ENCODE measurements at regions not wholly inside any gene's neighbourhood (a gene's known extent, or its start where the extent isn't known, plus 50 kb on each side); places are given as distances from the start of the nearest gene placed in this dataset.

GRCh38 chr6:220721-221475 is 71.4 kb upstream of the DUSP22 start:
- intact Hi-C loops (cut with micrococcal nuclease), result no loop called here
- Histone ChIP-seq H3K36me3 (ENCODE audit: control insufficient read depth in 1 of 2, insufficient read depth in 2 of 2, low read length in 2 of 2) (no peaks in the 10 kb centered on the region), H3K9me2 (ENCODE audit: insufficient read depth) (no peaks in the 10 kb centered on the region), H3K4me3 (replicated peaks in 1 of 2; ENCODE audit: low read depth in 1 of 2, low read length in 2 of 2) (no peak overlapping the region), H3K27ac (ENCODE audit: low read depth, low read length) (no peak overlapping the region), H3K4me2 (ENCODE audit: low read length) (no peak overlapping the region), H3K27me3 (ENCODE audit: insufficient read depth, low read length) (peaks cover 11% of the 10 kb centered on the region; the same call in 1 of the 2 replicates), H4K20me1 (ENCODE audit: insufficient read depth) (no peaks in the 10 kb centered on the region), H3K4me1 (ENCODE audit: control insufficient read depth in 1 of 2, insufficient read depth in 2 of 2, low read length in 2 of 2) (no peaks in the 10 kb centered on the region), H3K9ac (ENCODE audit: low read length) (no peak overlapping the region), H3K79me2 (ENCODE audit: insufficient read depth, low read length) (no peaks in the 10 kb centered on the region), H2AFZ (ENCODE audit: low read depth, low read length, poor library complexity, severe bottlenecking) (no peak overlapping the region), H3K9me3 (ENCODE audit: control insufficient read depth in 1 of 2, insufficient read depth in 1 of 2, low read depth in 1 of 2, low read length in 2 of 2) (no peaks in the 10 kb centered on the region)
- DNase-seq (ENCODE audit: low read depth, low spot score), result no peak
- ATAC-seq, result no peak
- TF ChIP-seq YY1 (IDR thresholded peaks at IDR 0.05; ENCODE audit: extremely low read depth, insufficient replicate concordance, low read depth, low read length) (no peak), SIN3A (IDR thresholded peaks at IDR 0.05; ENCODE audit: low read depth) (no peak), CBX3 (IDR thresholded peaks at IDR 0.05; ENCODE audit: low read depth) (no peak), SRF (IDR thresholded peaks at IDR 0.05; ENCODE audit: low read depth) (no peak), ZFX (IDR thresholded peaks at IDR 0.05) (no peak), ZNF274 (IDR thresholded peaks at IDR 0.05; ENCODE audit: low read depth, low read length) (no peak), CTCF (IDR thresholded peaks at IDR 0.05 in 2 of 3, conservative IDR thresholded peaks at IDR 0.05 in 1 of 3; ENCODE audit: borderline replicate concordance in 1 of 3, insufficient read depth in 1 of 3, low read depth in 2 of 3, low read length in 2 of 3) (no peak), SP1 (IDR thresholded peaks at IDR 0.05; ENCODE audit: low read depth) (no peak), EGR1 (IDR thresholded peaks at IDR 0.05; ENCODE audit: low read depth) (no peak)
- no TSS peak for BruUV-seq (replicated peaks)
- RAD21 ChIA-PET (ENCODE audit: low non-redundant PET in 1 of 2, low total read pairs in 2 of 2, uncharacterized antibody in 2 of 2, unreplicated experiment in 2 of 2), result no interaction called here
- POLR2A ChIA-PET, result no interaction called here
- CTCF ChIA-PET, result no interaction called here

Data from HCT116 (cell line).